ENCODE measurements at regions not wholly inside any gene's neighbourhood (a gene's known extent, or its start where the extent isn't known, plus 50 kb on each side); places are given as distances from the start of the nearest gene placed in this dataset.

GRCh38 chr6:3900744-3901336, 51.7 kb downstream of the FAM50B start:
- intact Hi-C loops (cut with micrococcal nuclease), result no loop called here
- no peaks in the 10 kb centered on the region for H3K9me3 Mint-ChIP-seq
- peaks cover 27% of the 10 kb centered on the region for H3K27me3 Mint-ChIP-seq (ENCODE audit: low read depth)
- no peaks in the 10 kb centered on the region for H3K36me3 Mint-ChIP-seq (ENCODE audit: low read depth)
- no peak overlapping the region for H3K4me3 Mint-ChIP-seq (ENCODE audit: low read depth)
- H3K27ac Mint-ChIP-seq, result no peak overlapping the region
- H3K4me1 Mint-ChIP-seq (ENCODE audit: low read depth), result no peaks in the 10 kb centered on the region
- no peak for DNase-seq (ENCODE audit: low spot score)

- DNase-seq (ENCODE audit: low spot score), result no peak
- Mint-ChIP-seq H3K27me3 (ENCODE audit: low read depth) (peaks cover 35% of the 10 kb centered on the region), H3K36me3 (ENCODE audit: low read depth) (no peaks in the 10 kb centered on the region), H3K27ac (no peak overlapping the region), H3K4me3 (ENCODE audit: low read depth) (no peak overlapping the region), H3K9me3 (no peaks in the 10 kb centered on the region), H3K4me1 (ENCODE audit: low read depth) (no peaks in the 10 kb centered on the region)
- intact Hi-C loops (cut with micrococcal nuclease), result no loop called here
Observed at GRCh38 chr6:3902871-3903648, 53.9 kb downstream of the FAM50B start.

GRCh38 chr6:3904518-3904917, 55.3 kb downstream of the FAM50B start:
- DNase-seq (ENCODE audit: low spot score), result no peak
- Mint-ChIP-seq H3K27ac (no peak overlapping the region), H3K4me1 (ENCODE audit: low read depth) (no peaks in the 10 kb centered on the region), H3K36me3 (ENCODE audit: low read depth) (no peaks in the 10 kb centered on the region), H3K27me3 (ENCODE audit: low read depth) (peaks cover 33% of the 10 kb centered on the region), H3K4me3 (ENCODE audit: low read depth) (no peak overlapping the region), H3K9me3 (no peaks in the 10 kb centered on the region)
- intact Hi-C loops (cut with micrococcal nuclease), result no loop called here

- Mint-ChIP-seq H3K36me3 (ENCODE audit: low read depth) (no peaks in the 10 kb centered on the region), H3K27me3 (ENCODE audit: low read depth) (peaks cover 36% of the 10 kb centered on the region), H3K27ac (no peak overlapping the region), H3K9me3 (no peaks in the 10 kb centered on the region), H3K4me1 (ENCODE audit: low read depth) (no peaks in the 10 kb centered on the region), H3K4me3 (ENCODE audit: low read depth) (no peak overlapping the region)
- DNase-seq (ENCODE audit: low spot score), result no peak
- intact Hi-C loops (cut with micrococcal nuclease), result no loop called here
Observed at GRCh38 chr6:3905945-3906845, 57.0 kb downstream of the FAM50B start.

- Mint-ChIP-seq H3K36me3 (ENCODE audit: low read depth) (no peaks in the 10 kb centered on the region), H3K4me3 (ENCODE audit: low read depth) (no peak overlapping the region), H3K27ac (no peak overlapping the region), H3K9me3 (no peaks in the 10 kb centered on the region), H3K27me3 (ENCODE audit: low read depth) (peaks cover 39% of the 10 kb centered on the region), H3K4me1 (ENCODE audit: low read depth) (no peaks in the 10 kb centered on the region)
- no peak for DNase-seq (ENCODE audit: low spot score)
- intact Hi-C loops (cut with micrococcal nuclease), result no loop called here
Observed at GRCh38 chr6:3906846-3907151, 57.6 kb downstream of the FAM50B start.

GRCh38 chr6:3908223-3908622, 59.0 kb downstream of the FAM50B start:
- H3K4me1 Mint-ChIP-seq (ENCODE audit: low read depth), result peaks cover 2% of the 10 kb centered on the region
- no peak overlapping the region for H3K27ac Mint-ChIP-seq
- intact Hi-C loops (cut with micrococcal nuclease), result no loop called here
- no peak for DNase-seq (ENCODE audit: low spot score)
- H3K4me3 Mint-ChIP-seq (ENCODE audit: low read depth), result no peak overlapping the region
- peaks cover 50% of the 10 kb centered on the region for H3K27me3 Mint-ChIP-seq (ENCODE audit: low read depth)
- no peaks in the 10 kb centered on the region for H3K36me3 Mint-ChIP-seq (ENCODE audit: low read depth)
- no peaks in the 10 kb centered on the region for H3K9me3 Mint-ChIP-seq

- H3K9me3 Mint-ChIP-seq, result no peaks in the 10 kb centered on the region
- H3K4me1 Mint-ChIP-seq (ENCODE audit: low read depth), result peaks cover 5% of the 10 kb centered on the region
- H3K36me3 Mint-ChIP-seq (ENCODE audit: low read depth), result no peaks in the 10 kb centered on the region
- DNase-seq (ENCODE audit: low spot score), result no peak
- no peak overlapping the region for H3K4me3 Mint-ChIP-seq (ENCODE audit: low read depth)
- H3K27ac Mint-ChIP-seq, result no peak overlapping the region
- intact Hi-C loops (cut with micrococcal nuclease), result no loop called here
- peaks cover 53% of the 10 kb centered on the region for H3K27me3 Mint-ChIP-seq (ENCODE audit: low read depth)
Observed at GRCh38 chr6:3908961-3909360, 59.8 kb downstream of the FAM50B start.

- intact Hi-C loops (cut with micrococcal nuclease), result no loop called here
- H3K27ac Mint-ChIP-seq, result no peak overlapping the region
- H3K9me3 Mint-ChIP-seq, result no peaks in the 10 kb centered on the region
- peaks cover 16% of the 10 kb centered on the region for H3K4me1 Mint-ChIP-seq (ENCODE audit: low read depth)
- H3K4me3 Mint-ChIP-seq (ENCODE audit: low read depth), result no peak overlapping the region
- peaks cover 54% of the 10 kb centered on the region for H3K27me3 Mint-ChIP-seq (ENCODE audit: low read depth)
- H3K36me3 Mint-ChIP-seq (ENCODE audit: low read depth), result no peaks in the 10 kb centered on the region
- no peak for DNase-seq (ENCODE audit: low spot score)
Observed at GRCh38 chr6:3910106-3910663, 61.0 kb downstream of the FAM50B start.

- H3K4me3 Mint-ChIP-seq (ENCODE audit: low read depth), result no peak overlapping the region
- H3K36me3 Mint-ChIP-seq (ENCODE audit: low read depth), result no peaks in the 10 kb centered on the region
- H3K4me1 Mint-ChIP-seq (ENCODE audit: low read depth), result peaks cover 26% of the 10 kb centered on the region
- peaks cover 57% of the 10 kb centered on the region for H3K27me3 Mint-ChIP-seq (ENCODE audit: low read depth)
- no peak for DNase-seq (ENCODE audit: low spot score)
- intact Hi-C loops (cut with micrococcal nuclease), result no loop called here
- no peaks in the 10 kb centered on the region for H3K9me3 Mint-ChIP-seq
- H3K27ac Mint-ChIP-seq, result no peak overlapping the region
Observed at GRCh38 chr6:3911130-3911529, 62.0 kb downstream of the FAM50B start.

- H3K27me3 Mint-ChIP-seq (ENCODE audit: low read depth), result peaks cover 55% of the 10 kb centered on the region
- peaks cover 27% of the 10 kb centered on the region for H3K4me1 Mint-ChIP-seq (ENCODE audit: low read depth)
- intact Hi-C loops (cut with micrococcal nuclease), result no loop called here
- H3K27ac Mint-ChIP-seq, result no peak overlapping the region
- no peaks in the 10 kb centered on the region for H3K9me3 Mint-ChIP-seq
- no peak overlapping the region for H3K4me3 Mint-ChIP-seq (ENCODE audit: low read depth)
- no peaks in the 10 kb centered on the region for H3K36me3 Mint-ChIP-seq (ENCODE audit: low read depth)
- DNase-seq (ENCODE audit: low spot score), result no peak
Observed at GRCh38 chr6:3911614-3912336, 62.6 kb downstream of the FAM50B start.

GRCh38 chr6:3912361-3913076, 63.3 kb downstream of the FAM50B start:
- no peak for DNase-seq (ENCODE audit: low spot score)
- Mint-ChIP-seq H3K9me3 (peaks cover 6% of the 10 kb centered on the region), H3K27me3 (ENCODE audit: low read depth) (peaks cover 55% of the 10 kb centered on the region), H3K4me3 (ENCODE audit: low read depth) (no peak overlapping the region), H3K36me3 (ENCODE audit: low read depth) (no peaks in the 10 kb centered on the region), H3K27ac (no peak overlapping the region), H3K4me1 (ENCODE audit: low read depth) (peaks cover 27% of the 10 kb centered on the region)
- intact Hi-C loops (cut with micrococcal nuclease), result no loop called here
